ENCODE measurements at regions not wholly inside any gene's neighbourhood (a gene's known extent, or its start where the extent isn't known, plus 50 kb on each side); places are given as distances from the start of the nearest gene placed in this dataset.

- H3K9me2 ChIP-seq (replicated peaks; ENCODE audit: insufficient read depth) = no peaks in the 10 kb centered on the region
- DNase-seq (ENCODE audit: low spot score) = no peak
- no peaks in the 10 kb centered on the region for H3K27me3 ChIP-seq
- no peak overlapping the region for H3K27ac ChIP-seq
- no peaks in the 10 kb centered on the region for H3K4me1 ChIP-seq (ENCODE audit: insufficient read depth)
- no peaks in the 10 kb centered on the region for H3K9me3 ChIP-seq (ENCODE audit: low read depth)
- H3K79me2 ChIP-seq = no peaks in the 10 kb centered on the region
- no peak overlapping the region for H3K4me2 ChIP-seq
- no peak overlapping the region for H3K4me3 ChIP-seq
- H2AFZ ChIP-seq = no peak overlapping the region
- H3K36me3 ChIP-seq (replicated peaks; ENCODE audit: insufficient read depth, low read depth) = no peaks in the 10 kb centered on the region
- H4K20me1 ChIP-seq (ENCODE audit: insufficient read depth, poor library complexity, severe bottlenecking) = no peaks in the 10 kb centered on the region
- no peak for TF ChIP-seq EZH2 (IDR thresholded peaks at IDR 0.05; ENCODE audit: borderline replicate concordance)
- TF ChIP-seq CTCF (IDR thresholded peaks at IDR 0.05; ENCODE audit: poor library complexity) = no peak
- TF ChIP-seq EZH2phosphoT487 (IDR thresholded peaks at IDR 0.05; ENCODE audit: low read depth, severe bottlenecking, unreplicated experiment) = no peak
- 61% methylated on average over 1 of the region's 1 CpG for whole genome bisulfite sequencing (ENCODE audit: low lambda C conversion rate, missing lambda C conversion rate)
These were observed 132.3 kb upstream of the RIOK3 start for GRCh38 chr18:23320709-23321236.

- TF ChIP-seq EZH2 (IDR thresholded peaks at IDR 0.05; ENCODE audit: borderline replicate concordance) (no peak), EZH2phosphoT487 (IDR thresholded peaks at IDR 0.05; ENCODE audit: low read depth, severe bottlenecking, unreplicated experiment) (no peak), CTCF (IDR thresholded peaks at IDR 0.05; ENCODE audit: poor library complexity) (no peak)
- 95% methylated on average over 5 of the region's 5 CpGs for whole genome bisulfite sequencing (ENCODE audit: low lambda C conversion rate, missing lambda C conversion rate)
- no peak overlapping the region for H3K27ac ChIP-seq
These were observed 131.1 kb upstream of the RIOK3 start for GRCh38 chr18:23321996-23322395.

DNA sequence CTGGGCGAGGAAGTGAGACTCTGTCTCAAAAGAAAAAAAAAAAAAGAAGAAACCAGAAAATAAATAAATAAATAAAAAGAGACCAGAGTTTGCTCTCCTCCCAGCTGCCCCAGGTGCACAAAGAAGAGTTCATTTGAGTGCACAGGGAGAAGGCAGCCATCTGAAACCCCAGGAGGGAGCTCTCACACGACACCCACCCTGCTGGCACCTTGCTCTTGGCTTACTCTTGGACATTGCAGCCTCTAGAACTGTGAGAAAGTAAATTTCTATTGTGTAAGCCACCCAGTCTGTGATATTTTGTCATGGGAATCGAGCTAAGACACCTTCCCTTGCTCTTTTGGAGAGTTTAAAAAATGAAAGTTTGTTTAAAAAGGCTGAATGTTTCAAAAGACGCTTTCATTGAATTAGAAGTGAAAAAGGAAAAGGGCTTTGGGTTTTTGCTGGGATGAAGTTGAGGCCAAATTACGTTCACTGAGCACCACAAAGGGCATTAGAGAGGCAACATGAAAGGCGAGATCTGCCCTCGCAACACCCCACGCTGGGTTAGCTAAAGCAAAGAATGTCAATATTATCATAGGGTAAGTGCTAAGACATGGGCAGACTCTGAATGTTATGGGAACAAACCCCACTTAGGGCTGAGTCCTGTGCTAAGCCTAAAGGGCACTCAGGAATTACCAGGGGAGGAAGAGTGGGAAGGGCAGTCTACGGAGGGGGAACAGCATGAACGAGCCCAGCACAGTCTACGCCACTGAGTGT, 128.9 kb upstream of the RIOK3 start:
- no peaks in the 10 kb centered on the region for H4K20me1 ChIP-seq (ENCODE audit: insufficient read depth, poor library complexity, severe bottlenecking)
- no peak for TF ChIP-seq EZH2 (IDR thresholded peaks at IDR 0.05; ENCODE audit: borderline replicate concordance)
- TF ChIP-seq EZH2phosphoT487 (IDR thresholded peaks at IDR 0.05; ENCODE audit: low read depth, severe bottlenecking, unreplicated experiment) = no peak
- no peak for TF ChIP-seq CTCF (IDR thresholded peaks at IDR 0.05; ENCODE audit: poor library complexity)
- H3K9me3 ChIP-seq (ENCODE audit: low read depth) = no peaks in the 10 kb centered on the region
- no peak overlapping the region for H3K4me2 ChIP-seq
- 85% methylated on average over 11 of the region's 11 CpGs for whole genome bisulfite sequencing (ENCODE audit: low lambda C conversion rate, missing lambda C conversion rate)
- no peaks in the 10 kb centered on the region for H3K36me3 ChIP-seq (replicated peaks; ENCODE audit: insufficient read depth, low read depth)
- no peak overlapping the region for H2AFZ ChIP-seq
- H3K27me3 ChIP-seq = no peaks in the 10 kb centered on the region
- DNase-seq (ENCODE audit: low spot score) = no peak
- no peak overlapping the region for H3K4me3 ChIP-seq
- H3K79me2 ChIP-seq = no peaks in the 10 kb centered on the region
- H3K9me2 ChIP-seq (replicated peaks; ENCODE audit: insufficient read depth) = no peaks in the 10 kb centered on the region
- no peaks in the 10 kb centered on the region for H3K4me1 ChIP-seq (ENCODE audit: insufficient read depth)
- H3K27ac ChIP-seq = no peak overlapping the region

More at GRCh38 chr18:23321996-23322395, 131.1 kb upstream of the RIOK3 start:
- no peak overlapping the region for H2AFZ ChIP-seq
- no peaks in the 10 kb centered on the region for H3K79me2 ChIP-seq
- no peaks in the 10 kb centered on the region for H3K4me1 ChIP-seq (ENCODE audit: insufficient read depth)
- no peaks in the 10 kb centered on the region for H3K27me3 ChIP-seq
- H4K20me1 ChIP-seq (ENCODE audit: insufficient read depth, poor library complexity, severe bottlenecking) = no peaks in the 10 kb centered on the region
- H3K4me2 ChIP-seq = no peak overlapping the region
- no peaks in the 10 kb centered on the region for H3K9me3 ChIP-seq (ENCODE audit: low read depth)
- no peaks in the 10 kb centered on the region for H3K36me3 ChIP-seq (replicated peaks; ENCODE audit: insufficient read depth, low read depth)
- no peaks in the 10 kb centered on the region for H3K9me2 ChIP-seq (replicated peaks; ENCODE audit: insufficient read depth)
- H3K4me3 ChIP-seq = no peak overlapping the region
- no peak for DNase-seq (ENCODE audit: low spot score)
